ENCODE measurements at regions not wholly inside any gene's neighbourhood (a gene's known extent, or its start where the extent isn't known, plus 50 kb on each side); places are given as distances from the start of the nearest gene placed in this dataset.

GRCh38 chr11:69985641-69986439 is 92.3 kb upstream of the ANO1 start:
- H3K36me3 ChIP-seq (ENCODE audit: control insufficient read depth in 4 of 4, insufficient read depth in 4 of 4, low read length in 3 of 4) = no peaks in the 10 kb centered on the region
- peaks cover 0 to 11% (median 3%) of the 10 kb centered on the region in 4 experiments for H3K4me1 ChIP-seq (ENCODE audit: control extremely low read depth in 1 of 4, control insufficient read depth in 4 of 4, insufficient read depth in 4 of 4, low read length in 3 of 4)
- ChIA-PET POLR2A (no interaction called here), CTCF (interaction anchor here (1.2 kb wide), 1 partner anchor 94 kb away, joined by 3 read pairs; no protein-coding TSS in a partner anchor)
- H3K9me3 ChIP-seq (ENCODE audit: control extremely low read depth in 1 of 5, control insufficient read depth in 4 of 5, insufficient read depth in 2 of 5, low read depth in 1 of 5, low read length in 4 of 5) = peaks cover 0 to 2% (median 0%) of the 10 kb centered on the region in 5 experiments
- H3K4me3 ChIP-seq (ENCODE audit: control insufficient read depth in 1 of 7, extremely low read depth in 1 of 7, insufficient read depth in 4 of 7, low read depth in 2 of 7, low read length in 6 of 7) = no peak overlapping the region
- WGBS (ENCODE audit: insufficient coverage) = 1% methylated on average over 55 of the region's 75 CpGs
- no peak overlapping the region for H3K27ac ChIP-seq (ENCODE audit: insufficient read depth in 1 of 2, low read depth in 1 of 2, low read length in 2 of 2, poor library complexity in 1 of 2, severe bottlenecking in 2 of 2)
- DNase-seq = no peak
- H3K27me3 ChIP-seq (replicated peaks in 2 of 5; ENCODE audit: control insufficient read depth in 4 of 5, insufficient read depth in 5 of 5, low read length in 4 of 5) = peaks cover 2 to 97% (median 47%) of the 10 kb centered on the region in 5 experiments

- Histone ChIP-seq H3K27ac (ENCODE audit: insufficient read depth in 1 of 2, low read depth in 1 of 2, low read length in 2 of 2, poor library complexity in 1 of 2, severe bottlenecking in 2 of 2) (no peak overlapping the region), H3K4me3 (ENCODE audit: control insufficient read depth in 1 of 7, extremely low read depth in 1 of 7, insufficient read depth in 4 of 7, low read depth in 2 of 7, low read length in 6 of 7) (no peak overlapping the region), H3K36me3 (ENCODE audit: control insufficient read depth in 4 of 4, insufficient read depth in 4 of 4, low read length in 3 of 4) (no peaks in the 10 kb centered on the region), H3K4me1 (ENCODE audit: control extremely low read depth in 1 of 4, control insufficient read depth in 4 of 4, insufficient read depth in 4 of 4, low read length in 3 of 4) (peaks cover 0 to 11% (median 3%) of the 10 kb centered on the region in 4 experiments), H3K9me3 (ENCODE audit: control extremely low read depth in 1 of 5, control insufficient read depth in 4 of 5, insufficient read depth in 2 of 5, low read depth in 1 of 5, low read length in 4 of 5) (peaks cover 0 to 2% (median 0%) of the 10 kb centered on the region in 5 experiments), H3K27me3 (replicated peaks in 2 of 5; ENCODE audit: control insufficient read depth in 4 of 5, insufficient read depth in 5 of 5, low read length in 4 of 5) (peaks cover 2 to 98% (median 51%) of the 10 kb centered on the region in 5 experiments)
- DNase-seq = no peak
- POLR2A ChIA-PET = no interaction called here
- WGBS (ENCODE audit: insufficient coverage) = 22% methylated on average over 6 of the region's 17 CpGs
- CTCF ChIA-PET = interaction anchor here (1.2 kb wide), 1 partner anchor 93 kb away, joined by 3 read pairs; no protein-coding TSS in a partner anchor
Measured at GRCh38 chr11:69986440-69986787, 91.7 kb upstream of the ANO1 start.

GRCh38 chr11:69986830-69987229 is 91.3 kb upstream of the ANO1 start:
- POLR2A ChIA-PET = no interaction called here
- Histone ChIP-seq H3K4me3 (ENCODE audit: control insufficient read depth in 1 of 7, extremely low read depth in 1 of 7, insufficient read depth in 4 of 7, low read depth in 2 of 7, low read length in 6 of 7) (no peak overlapping the region), H3K9me3 (ENCODE audit: control extremely low read depth in 1 of 5, control insufficient read depth in 4 of 5, insufficient read depth in 2 of 5, low read depth in 1 of 5, low read length in 4 of 5) (peaks cover 0 to 2% (median 0%) of the 10 kb centered on the region in 5 experiments), H3K4me1 (ENCODE audit: control extremely low read depth in 1 of 4, control insufficient read depth in 4 of 4, insufficient read depth in 4 of 4, low read length in 3 of 4) (peaks cover 0 to 11% (median 3%) of the 10 kb centered on the region in 4 experiments), H3K27ac (ENCODE audit: insufficient read depth in 1 of 2, low read depth in 1 of 2, low read length in 2 of 2, poor library complexity in 1 of 2, severe bottlenecking in 2 of 2) (no peak overlapping the region), H3K36me3 (ENCODE audit: control insufficient read depth in 4 of 4, insufficient read depth in 4 of 4, low read length in 3 of 4) (no peaks in the 10 kb centered on the region), H3K27me3 (replicated peaks in 2 of 5; ENCODE audit: control insufficient read depth in 4 of 5, insufficient read depth in 5 of 5, low read length in 4 of 5) (peaks cover 2 to 97% (median 54%) of the 10 kb centered on the region in 5 experiments)
- 62% methylated on average over 8 of the region's 9 CpGs for WGBS (ENCODE audit: insufficient coverage)
- no peak for DNase-seq
- CTCF ChIA-PET = interaction anchor here (1.2 kb wide), 1 partner anchor 93 kb away, joined by 3 read pairs; no protein-coding TSS in a partner anchor

- no peak overlapping the region for H3K4me3 ChIP-seq (ENCODE audit: control insufficient read depth in 1 of 7, extremely low read depth in 1 of 7, insufficient read depth in 4 of 7, low read depth in 2 of 7, low read length in 6 of 7)
- H3K4me1 ChIP-seq (ENCODE audit: control extremely low read depth in 1 of 4, control insufficient read depth in 4 of 4, insufficient read depth in 4 of 4, low read length in 3 of 4) = peaks cover 0 to 3% (median 0%) of the 10 kb centered on the region in 4 experiments
- DNase-seq = no peak
- H3K27ac ChIP-seq (ENCODE audit: insufficient read depth in 1 of 2, low read depth in 1 of 2, low read length in 2 of 2, poor library complexity in 1 of 2, severe bottlenecking in 2 of 2) = no peak overlapping the region
- peaks cover 0 to 10% (median 3%) of the 10 kb centered on the region in 5 experiments for H3K9me3 ChIP-seq (ENCODE audit: control extremely low read depth in 1 of 5, control insufficient read depth in 4 of 5, insufficient read depth in 2 of 5, low read depth in 1 of 5, low read length in 4 of 5)
- ChIA-PET POLR2A (no interaction called here), CTCF (no interaction called here)
- WGBS (ENCODE audit: insufficient coverage) = 96% methylated on average over 3 of the region's 3 CpGs
- no peaks in the 10 kb centered on the region for H3K36me3 ChIP-seq (ENCODE audit: control insufficient read depth in 4 of 4, insufficient read depth in 4 of 4, low read length in 3 of 4)
- H3K27me3 ChIP-seq (replicated peaks in 2 of 5; ENCODE audit: control insufficient read depth in 4 of 5, insufficient read depth in 5 of 5, low read length in 4 of 5) = peaks cover 2 to 56% (median 31%) of the 10 kb centered on the region in 5 experiments
Measured at GRCh38 chr11:69992026-69992425, 86.1 kb upstream of the ANO1 start.

- ChIA-PET CTCF (interaction anchor here (1.1 kb wide), 1 partner anchor 9 kb away, joined by 3 read pairs; no protein-coding TSS in a partner anchor), POLR2A (no interaction called here)
- Histone ChIP-seq H3K27me3 (replicated peaks in 2 of 5; ENCODE audit: control insufficient read depth in 4 of 5, insufficient read depth in 5 of 5, low read length in 4 of 5) (peaks cover 2 to 49% (median 20%) of the 10 kb centered on the region in 5 experiments), H3K9me3 (ENCODE audit: control extremely low read depth in 1 of 5, control insufficient read depth in 4 of 5, insufficient read depth in 2 of 5, low read depth in 1 of 5, low read length in 4 of 5) (peaks cover 0 to 10% (median 3%) of the 10 kb centered on the region in 5 experiments), H3K36me3 (ENCODE audit: control insufficient read depth in 4 of 4, insufficient read depth in 4 of 4, low read length in 3 of 4) (no peaks in the 10 kb centered on the region), H3K4me1 (ENCODE audit: control extremely low read depth in 1 of 4, control insufficient read depth in 4 of 4, insufficient read depth in 4 of 4, low read length in 3 of 4) (no peaks in the 10 kb centered on the region), H3K27ac (ENCODE audit: insufficient read depth in 1 of 2, low read depth in 1 of 2, low read length in 2 of 2, poor library complexity in 1 of 2, severe bottlenecking in 2 of 2) (no peak overlapping the region), H3K4me3 (ENCODE audit: control insufficient read depth in 1 of 7, extremely low read depth in 1 of 7, insufficient read depth in 4 of 7, low read depth in 2 of 7, low read length in 6 of 7) (no peak overlapping the region)
- DNase-seq = no peak
- WGBS (ENCODE audit: insufficient coverage) = 79% methylated on average over 4 of the region's 6 CpGs
Measured at GRCh38 chr11:69992943-69993694, 85.0 kb upstream of the ANO1 start.

- H3K4me3 ChIP-seq (ENCODE audit: control insufficient read depth in 1 of 7, extremely low read depth in 1 of 7, insufficient read depth in 4 of 7, low read depth in 2 of 7, low read length in 6 of 7) = no peak overlapping the region
- no peaks in the 10 kb centered on the region for H3K36me3 ChIP-seq (ENCODE audit: control insufficient read depth in 4 of 4, insufficient read depth in 4 of 4, low read length in 3 of 4)
- POLR2A ChIA-PET = no interaction called here
- no CpG with 5 or more reads among the region's 3 CpGs for WGBS (ENCODE audit: insufficient coverage)
- H3K27me3 ChIP-seq (replicated peaks in 2 of 5; ENCODE audit: control insufficient read depth in 4 of 5, insufficient read depth in 5 of 5, low read length in 4 of 5) = peaks cover 2 to 34% (median 15%) of the 10 kb centered on the region in 5 experiments
- no peaks in the 10 kb centered on the region for H3K4me1 ChIP-seq (ENCODE audit: control extremely low read depth in 1 of 4, control insufficient read depth in 4 of 4, insufficient read depth in 4 of 4, low read length in 3 of 4)
- peaks cover 0 to 10% (median 3%) of the 10 kb centered on the region in 5 experiments for H3K9me3 ChIP-seq (ENCODE audit: control extremely low read depth in 1 of 5, control insufficient read depth in 4 of 5, insufficient read depth in 2 of 5, low read depth in 1 of 5, low read length in 4 of 5)
- H3K27ac ChIP-seq (ENCODE audit: insufficient read depth in 1 of 2, low read depth in 1 of 2, low read length in 2 of 2, poor library complexity in 1 of 2, severe bottlenecking in 2 of 2) = no peak overlapping the region
- no peak for DNase-seq
- CTCF ChIA-PET = no interaction called here
Measured at GRCh38 chr11:69994810-69995209, 83.3 kb upstream of the ANO1 start.

GRCh38 chr11:69995697-69996096 is 82.4 kb upstream of the ANO1 start:
- H3K9me3 ChIP-seq (ENCODE audit: control extremely low read depth in 1 of 5, control insufficient read depth in 4 of 5, insufficient read depth in 2 of 5, low read depth in 1 of 5, low read length in 4 of 5) = peaks cover 0 to 10% (median 3%) of the 10 kb centered on the region in 5 experiments
- no peak for DNase-seq
- H3K27me3 ChIP-seq (replicated peaks in 2 of 5; ENCODE audit: control insufficient read depth in 4 of 5, insufficient read depth in 5 of 5, low read length in 4 of 5) = peaks cover 0 to 29% (median 12%) of the 10 kb centered on the region in 5 experiments
- CTCF ChIA-PET = no interaction called here
- no peaks in the 10 kb centered on the region for H3K36me3 ChIP-seq (ENCODE audit: control insufficient read depth in 4 of 4, insufficient read depth in 4 of 4, low read length in 3 of 4)
- no peak overlapping the region for H3K27ac ChIP-seq (ENCODE audit: insufficient read depth in 1 of 2, low read depth in 1 of 2, low read length in 2 of 2, poor library complexity in 1 of 2, severe bottlenecking in 2 of 2)
- POLR2A ChIA-PET = no interaction called here
- H3K4me1 ChIP-seq (ENCODE audit: control extremely low read depth in 1 of 4, control insufficient read depth in 4 of 4, insufficient read depth in 4 of 4, low read length in 3 of 4) = no peaks in the 10 kb centered on the region
- no peak overlapping the region for H3K4me3 ChIP-seq (ENCODE audit: control insufficient read depth in 1 of 7, extremely low read depth in 1 of 7, insufficient read depth in 4 of 7, low read depth in 2 of 7, low read length in 6 of 7)
- WGBS (ENCODE audit: insufficient coverage) = 97% methylated on average over 8 of the region's 10 CpGs

All from common myeloid progenitor, CD34-positive (primary cell).